HG03108 (cell line): ENCODE measurements at regions not wholly inside any gene's neighbourhood (a gene's known extent, or its start where the extent isn't known, plus 50 kb on each side); places are given as distances from the start of the nearest gene placed in this dataset.
A peak's percentile ranks its signal among the peaks of the same experiment; 100 is the strongest.
"Not testable (repeated sequence)": the region's sequence is repeated elsewhere in the genome, so short reads cannot be mapped to it uniquely, and the experiment has no call there.

Experiments
- ATAC-seq: cut with Tn5 transposase; IDR thresholded peaks from one replicate; pipeline ENCODE4 v1.9.1; 2021; ENCODE audit warnings: moderate library complexity; ENCODE audit not compliant: unreplicated experiment

DNA sequence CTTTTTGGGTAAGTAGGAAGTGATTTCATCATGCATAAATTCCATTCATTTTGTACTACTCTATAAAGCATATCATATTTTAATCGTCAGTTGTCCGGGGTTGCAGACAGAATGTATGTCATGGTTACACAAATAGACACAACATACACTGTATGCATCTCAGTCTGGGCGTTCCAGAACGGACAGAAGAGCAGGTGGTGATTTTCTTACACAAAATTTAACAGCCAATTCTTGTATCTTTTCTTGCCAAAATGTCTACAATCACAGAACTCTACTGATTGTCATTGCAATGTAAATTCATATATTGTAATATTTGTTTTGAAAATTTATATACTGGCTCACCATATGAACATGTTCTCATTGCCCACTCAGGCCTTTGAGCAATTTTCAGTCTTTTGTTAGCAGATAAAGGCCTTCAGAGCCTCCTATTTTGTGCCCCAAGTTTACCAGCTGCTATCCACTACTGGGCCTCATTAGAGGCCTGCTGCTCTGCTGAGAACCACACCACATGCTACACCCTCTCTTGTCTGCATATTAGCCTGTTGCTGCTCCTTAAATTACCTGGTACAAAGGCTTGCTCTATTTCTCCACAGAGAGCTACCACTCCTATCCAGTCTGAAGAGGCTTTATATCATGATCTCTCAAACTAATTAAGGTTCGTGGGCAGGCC is 61.5 kb downstream of the PRDM13 start:
- no peak for ATAC-seq

DNA sequence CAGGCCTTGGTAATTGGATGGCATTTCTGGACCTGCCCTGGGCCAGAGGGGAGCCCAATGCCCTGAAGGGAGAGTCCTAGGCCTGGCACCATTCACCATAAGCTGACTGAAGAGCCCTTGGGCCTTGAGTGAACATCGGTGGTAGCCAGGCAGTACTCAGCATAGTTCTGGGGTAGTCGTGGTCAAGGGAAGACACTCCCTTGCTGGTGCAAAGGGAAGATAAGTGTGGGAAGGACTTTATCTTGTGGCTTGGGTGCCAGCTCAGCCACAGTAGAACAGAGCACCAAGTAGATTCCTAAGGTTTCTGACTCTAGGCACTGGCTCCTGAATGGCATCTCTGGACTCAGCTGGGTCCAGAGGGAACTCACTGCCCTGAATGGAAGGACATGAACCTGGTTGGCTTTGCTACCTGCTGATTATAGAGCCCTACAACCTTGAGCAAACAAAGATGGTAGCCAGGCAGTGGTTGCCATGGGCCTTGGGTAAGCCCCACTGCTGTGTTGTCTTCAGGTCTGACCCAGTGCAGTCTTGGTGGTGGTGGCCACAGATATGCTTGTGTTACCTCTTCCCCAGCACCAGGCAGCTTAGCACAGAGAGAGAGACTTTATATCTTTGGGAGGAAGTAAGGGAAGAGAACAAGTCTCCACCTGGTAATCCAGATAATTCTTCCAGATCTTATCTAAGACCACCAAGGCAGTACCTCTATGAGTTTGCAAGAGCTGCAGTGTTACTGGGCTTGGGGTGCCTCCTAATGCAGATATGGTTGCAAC is 83.5 kb downstream of the PRDM13 start:
- no peak for ATAC-seq

DNA sequence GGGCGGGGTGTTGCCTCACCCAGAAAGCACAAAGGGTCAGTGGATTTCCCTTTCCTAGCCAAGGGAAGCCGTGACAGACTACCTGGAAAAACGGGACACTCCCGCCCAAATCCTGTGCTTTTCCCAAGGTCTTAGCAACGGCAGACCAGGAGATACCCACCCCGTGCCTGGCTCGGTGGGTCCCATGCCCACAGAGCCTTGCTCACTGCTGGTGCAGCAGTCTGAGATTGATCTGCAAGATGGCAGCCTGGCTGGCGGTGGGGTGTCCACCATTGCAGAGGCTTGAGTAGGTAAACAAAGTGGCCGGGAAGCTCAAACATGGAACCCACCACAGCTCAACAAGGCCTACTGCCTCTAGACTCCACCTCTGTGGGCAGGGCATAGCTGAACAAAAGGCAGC is 95.7 kb downstream of the PRDM13 start:
- ATAC-seq: not testable (repeated sequence)

DNA sequence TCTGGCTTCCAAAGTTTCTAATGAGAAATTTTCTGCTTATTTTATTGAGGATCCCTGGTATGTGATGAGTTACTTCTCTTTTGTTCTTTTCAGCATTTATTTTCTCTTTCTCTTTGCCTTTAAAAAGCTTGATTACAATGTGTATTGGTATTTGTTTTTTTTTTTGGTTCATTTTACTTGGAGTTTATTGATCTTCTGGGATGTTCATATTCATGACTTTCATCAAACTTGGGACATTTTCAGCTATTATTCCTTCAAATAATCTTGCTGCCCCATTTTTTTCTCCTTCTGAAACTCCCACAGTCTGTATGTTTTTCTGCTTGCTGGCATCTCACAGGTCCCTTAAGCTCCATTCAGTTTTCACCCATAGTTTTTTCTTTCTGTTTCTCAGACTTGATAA is 102.4 kb downstream of the PRDM13 start:
- no peak for ATAC-seq

DNA sequence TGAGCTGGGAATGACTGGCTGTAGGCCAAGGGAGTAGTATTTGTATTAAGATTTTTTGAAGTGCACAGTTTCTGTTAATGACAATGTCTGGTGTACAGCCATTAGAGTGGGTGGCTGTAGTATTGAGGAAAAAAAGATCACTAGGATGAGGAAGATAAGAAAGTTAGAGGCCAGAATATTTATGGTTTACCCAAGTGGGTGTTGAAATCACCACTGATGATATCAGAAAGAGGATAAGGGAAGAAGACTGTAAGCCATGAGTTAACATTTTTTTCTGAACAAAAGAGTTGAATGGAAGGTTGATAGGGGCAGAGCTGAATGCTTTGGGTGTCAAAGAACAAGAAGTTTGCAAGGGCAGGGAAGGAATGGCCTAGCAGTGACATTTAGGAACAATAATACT is 104.7 kb downstream of the PRDM13 start:
- no peak for ATAC-seq

DNA sequence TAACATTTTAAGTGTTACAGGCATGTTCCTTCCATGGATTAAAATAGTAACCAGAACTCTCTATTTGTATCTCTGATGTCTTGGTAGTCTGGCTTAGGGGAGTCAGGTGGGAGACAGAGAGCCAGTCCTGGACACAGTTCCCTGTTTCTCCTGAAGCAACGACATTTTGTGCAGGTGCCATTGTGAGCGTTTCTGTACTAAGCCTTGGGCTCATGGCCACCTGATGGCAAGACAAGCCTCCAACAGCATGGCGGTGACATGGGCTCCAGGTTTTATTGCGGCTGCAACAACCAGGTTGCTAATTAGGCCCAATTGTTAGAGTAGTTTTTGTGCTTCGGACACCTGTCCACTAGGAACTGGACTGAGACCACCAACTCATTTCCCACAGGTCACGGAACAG is 105.3 kb downstream of the PRDM13 start:
- no peak for ATAC-seq

DNA sequence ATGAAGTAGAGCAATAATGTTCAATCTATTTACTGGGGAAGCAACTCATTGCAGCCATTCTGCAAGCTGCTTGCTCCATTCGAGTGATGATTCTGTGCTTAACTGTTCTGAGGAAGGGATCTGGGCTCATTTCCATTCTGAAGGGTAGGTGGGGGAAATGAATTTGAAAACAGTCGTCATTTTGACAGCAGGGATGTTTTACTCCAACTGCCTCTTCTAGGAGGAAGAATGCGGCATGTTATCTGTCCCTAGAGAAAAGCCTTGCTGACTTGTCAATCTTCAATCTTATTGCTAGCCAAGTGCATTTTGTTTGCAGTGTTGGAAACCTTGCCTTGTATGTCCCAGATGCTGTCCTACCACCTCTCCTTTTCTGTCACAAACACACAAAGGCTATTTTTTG is 105.9 kb downstream of the PRDM13 start:
- ATAC-seq: no peak

DNA sequence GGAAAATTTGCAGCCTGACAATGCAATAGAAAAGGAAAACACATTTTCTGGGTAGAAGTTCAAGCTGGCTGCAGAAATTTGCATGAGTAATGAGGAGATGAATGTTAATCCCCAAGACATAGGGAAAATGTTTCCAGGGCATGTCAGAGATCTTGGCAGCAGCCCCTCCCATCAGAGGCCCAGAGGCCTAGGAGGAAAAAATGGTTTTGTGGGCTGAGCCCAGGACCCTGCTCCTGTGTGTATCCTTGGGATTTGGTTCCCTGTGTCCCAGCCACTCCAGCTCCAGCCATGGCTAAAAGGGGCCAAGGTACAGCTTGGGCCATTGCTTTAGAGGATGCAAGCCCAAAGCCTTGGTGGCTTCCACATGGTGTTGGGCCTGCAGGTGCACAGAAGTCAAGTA is 115.4 kb downstream of the PRDM13 start:
- ATAC-seq: not testable (repeated sequence)

DNA sequence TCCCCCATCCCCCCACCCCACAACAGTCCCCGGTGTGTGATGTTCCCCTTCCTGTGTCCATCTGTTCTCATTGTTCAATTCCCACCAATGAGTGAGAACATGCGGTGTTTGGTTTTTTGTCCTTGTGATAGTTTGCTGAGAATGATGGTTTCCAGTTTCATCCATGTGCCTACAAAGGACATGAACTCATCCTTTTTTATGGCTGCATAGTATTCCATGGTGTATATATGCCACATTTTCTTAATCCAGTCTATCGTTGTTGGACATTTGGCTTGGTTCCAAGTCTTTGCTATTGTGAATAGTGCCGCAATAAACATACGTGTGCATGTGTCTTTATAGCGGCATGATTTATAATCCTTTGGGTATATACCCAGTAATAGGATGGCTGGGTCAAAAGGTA is 123.6 kb downstream of the PRDM13 start:
- not testable (repeated sequence) for ATAC-seq

DNA sequence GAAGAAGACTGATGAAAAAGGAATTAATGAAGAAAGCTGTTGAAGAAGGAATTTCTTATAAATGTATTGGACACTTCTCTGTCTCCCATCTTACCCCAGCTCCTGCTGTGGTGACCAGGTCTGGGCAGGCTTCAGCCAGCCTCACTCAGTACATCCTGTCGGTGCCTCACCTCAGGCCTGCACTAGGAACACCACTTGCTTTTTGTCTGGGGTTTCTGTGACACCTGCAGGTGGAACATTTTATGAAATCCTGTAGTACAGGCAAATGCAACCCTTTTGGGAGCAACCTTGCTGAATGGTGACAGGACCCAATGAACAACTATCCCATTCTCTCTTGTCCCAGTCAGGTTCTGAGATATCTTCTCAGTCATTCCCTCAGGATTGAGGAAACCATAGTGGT is 129.7 kb downstream of the PRDM13 start:
- no peak for ATAC-seq

DNA sequence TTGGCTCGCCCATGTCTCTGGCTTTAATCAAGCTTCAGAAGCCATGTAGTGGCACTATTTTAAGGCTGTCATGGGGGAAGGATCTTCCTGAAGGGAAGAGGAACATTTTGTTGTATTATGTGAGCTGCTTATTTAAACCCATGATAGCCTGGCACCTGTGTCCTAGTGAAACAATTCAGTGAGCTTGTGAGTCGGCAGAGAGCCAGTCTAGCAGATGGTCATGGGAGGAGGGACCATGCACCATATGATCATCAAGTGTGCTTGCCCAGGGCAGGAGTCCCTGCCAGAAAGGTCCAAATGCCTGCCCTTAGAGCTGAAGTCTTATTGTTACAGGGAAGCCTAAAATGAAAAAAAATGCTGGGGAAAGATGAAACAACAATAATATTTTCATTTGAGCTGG is 132.9 kb downstream of the PRDM13 start:
- no peak for ATAC-seq

DNA sequence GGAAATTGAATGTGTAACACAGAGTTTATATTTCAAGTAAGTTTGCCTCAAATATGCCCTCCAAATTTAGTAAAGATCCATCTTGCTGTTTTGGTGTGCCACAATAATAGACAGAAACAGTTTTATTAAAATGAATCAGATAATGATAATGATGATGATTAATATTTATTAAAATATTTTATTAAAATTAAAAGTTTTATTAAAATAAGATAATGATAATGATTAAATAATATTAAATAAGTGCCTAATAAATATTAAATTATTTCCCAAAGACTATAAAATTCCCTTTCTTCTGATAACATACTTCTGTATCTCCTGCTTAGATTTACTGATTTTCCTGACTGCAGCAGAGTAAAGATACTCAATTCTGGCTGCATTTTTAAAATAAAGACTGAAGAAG is 134.5 kb downstream of the PRDM13 start:
- no peak for ATAC-seq

DNA sequence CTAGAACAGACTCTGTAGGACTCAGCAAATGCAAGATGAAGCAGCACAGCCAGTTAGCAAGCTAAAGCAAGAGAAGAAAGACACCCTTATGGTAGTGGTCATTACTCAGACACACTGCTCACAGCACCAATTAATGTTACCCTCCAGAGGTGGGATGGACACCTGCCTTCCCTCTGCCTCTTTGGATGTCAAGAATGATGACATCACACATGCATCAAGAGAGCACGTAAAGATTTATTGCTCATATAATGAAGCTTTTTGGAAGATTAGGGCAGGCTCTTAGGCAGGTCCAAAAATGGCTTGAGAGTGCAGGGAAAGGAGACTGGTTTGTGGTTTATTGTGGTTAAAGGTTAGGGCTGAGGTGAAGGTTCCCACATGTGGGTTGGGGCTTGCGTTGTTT is 137.0 kb downstream of the PRDM13 start:
- ATAC-seq: no peak

DNA sequence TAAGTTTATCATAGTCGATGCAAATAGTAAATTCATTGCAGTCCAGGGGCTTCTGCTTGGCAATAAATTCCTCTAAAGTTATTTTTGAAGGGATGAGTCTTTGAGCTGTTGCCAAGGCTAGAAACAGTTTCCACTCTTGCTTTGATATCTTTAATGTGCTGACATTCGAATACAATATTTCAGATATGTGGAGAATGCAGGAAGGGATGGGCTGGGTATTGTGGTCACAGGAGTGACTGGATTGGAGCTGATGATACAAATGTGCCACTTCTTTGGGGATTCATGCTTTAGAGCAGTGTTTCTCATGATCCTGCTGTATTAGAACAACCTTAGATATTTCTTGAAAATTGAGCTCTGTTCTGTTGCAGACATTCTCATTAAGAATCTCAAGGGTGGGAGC is 139.0 kb downstream of the PRDM13 start:
- ATAC-seq: no peak

DNA sequence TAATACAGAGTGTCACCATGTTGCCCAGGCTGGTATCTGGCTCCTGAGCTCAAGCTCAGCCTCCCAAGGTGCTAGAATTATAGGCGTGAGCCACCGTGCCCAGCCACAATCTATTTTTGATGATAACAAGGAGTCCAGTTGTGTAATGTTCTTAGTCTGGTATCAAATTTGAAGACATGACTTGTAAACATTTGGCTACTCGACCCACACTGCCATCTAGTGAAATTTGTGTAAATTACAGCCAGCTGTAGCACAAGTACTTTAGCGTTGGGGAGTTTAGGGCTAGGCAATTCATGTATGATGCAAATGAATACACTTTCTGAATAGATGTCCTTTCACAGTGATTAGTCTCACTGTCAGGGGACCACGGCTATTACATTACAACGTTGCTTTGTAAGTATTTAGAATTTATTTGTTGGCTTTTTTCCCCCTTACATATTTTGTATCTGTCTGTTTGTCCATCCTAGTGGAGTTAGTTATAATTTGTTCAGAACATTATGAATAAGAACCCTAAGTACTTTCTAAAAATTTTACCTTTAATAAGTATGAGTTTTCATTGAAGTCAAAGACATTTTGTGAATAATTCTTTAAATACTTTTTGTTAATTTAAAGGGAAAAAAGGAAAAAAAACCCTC is 139.7 kb downstream of the PRDM13 start:
- peak; percentile 85 for ATAC-seq

DNA sequence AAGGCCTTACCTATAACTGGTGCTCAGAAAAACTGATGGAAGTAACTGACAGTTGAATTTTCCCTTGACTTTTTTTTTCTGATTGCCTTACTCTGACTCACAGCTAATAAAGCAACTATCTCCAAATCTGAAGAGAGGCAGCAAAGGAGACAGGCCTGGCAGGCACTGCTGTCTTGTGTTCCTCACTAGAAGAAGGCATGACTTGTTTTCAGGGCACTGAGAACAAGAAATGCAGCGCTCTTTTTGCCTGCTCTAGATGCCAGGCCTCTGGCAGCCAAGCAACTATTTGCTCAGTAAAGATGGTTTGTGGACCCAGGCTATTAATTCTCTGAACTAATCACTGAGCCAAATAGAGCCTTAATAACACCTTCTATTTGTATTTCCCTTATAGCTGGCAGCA is 155.1 kb downstream of the PRDM13 start:
- ATAC-seq: no peak

DNA sequence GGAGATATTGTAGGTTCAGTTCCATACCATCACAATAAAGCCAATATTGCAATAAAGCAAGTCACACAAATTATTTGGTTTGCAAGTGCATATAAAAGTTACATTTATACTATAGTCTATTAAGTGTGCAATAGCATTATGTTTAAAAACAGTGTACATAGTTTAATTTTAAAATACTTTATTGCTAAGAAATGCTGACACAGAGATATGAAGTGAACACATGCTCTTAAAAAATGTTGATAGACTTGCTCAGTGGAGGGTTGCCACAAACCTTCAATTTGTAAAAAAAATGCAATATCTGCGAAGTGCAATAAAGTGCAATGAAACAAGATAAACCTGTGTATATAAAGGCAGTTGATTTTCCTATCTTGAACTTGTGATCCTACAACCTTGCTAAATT is 161.5 kb downstream of the PRDM13 start:
- ATAC-seq: no peak

DNA sequence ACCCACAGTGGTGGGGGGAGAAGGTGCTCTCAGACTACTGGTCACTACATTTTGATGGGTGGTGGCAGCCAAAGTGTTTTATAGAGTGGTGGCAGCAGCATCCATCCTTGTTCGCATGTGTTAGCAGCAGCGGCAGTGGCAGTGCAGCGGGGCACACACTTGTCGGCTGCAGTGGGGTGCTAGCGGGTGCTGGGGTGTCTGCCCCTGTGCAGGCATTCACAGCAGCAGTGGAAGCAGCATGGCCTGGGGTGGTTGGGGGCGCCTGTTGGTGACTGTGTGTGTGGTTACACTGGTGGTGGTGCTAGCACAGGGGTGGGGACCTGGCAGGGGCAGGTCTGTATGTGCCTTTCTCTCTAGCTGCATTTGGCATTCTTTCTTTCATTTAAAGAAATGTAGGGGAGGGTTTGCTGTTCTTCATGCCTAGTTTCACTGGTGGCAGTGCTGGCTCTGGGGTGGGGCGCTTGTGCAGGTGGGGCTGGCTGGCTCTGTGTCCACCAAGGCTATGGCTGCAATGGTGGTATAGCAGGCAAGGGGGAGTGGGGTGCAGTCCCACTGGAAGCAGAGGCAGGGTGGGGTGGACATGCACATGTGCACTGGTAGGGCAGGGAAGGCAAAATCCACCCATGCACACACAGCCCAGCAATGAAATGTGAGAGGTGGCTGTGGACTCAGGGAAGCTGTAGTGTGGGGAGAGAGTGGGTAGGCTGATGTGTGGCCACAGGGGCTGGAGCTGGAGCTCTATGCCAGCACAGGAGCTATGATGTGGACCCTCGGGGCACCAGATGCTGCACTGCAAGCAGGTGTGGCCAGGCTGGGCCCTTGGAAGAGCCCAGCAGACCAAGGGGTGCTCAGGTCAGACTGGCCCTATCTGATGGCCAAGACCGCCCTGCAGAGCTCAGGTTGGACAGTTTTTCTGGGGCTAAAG is 173.3 kb downstream of the PRDM13 start:
- ATAC-seq: no peak

DNA sequence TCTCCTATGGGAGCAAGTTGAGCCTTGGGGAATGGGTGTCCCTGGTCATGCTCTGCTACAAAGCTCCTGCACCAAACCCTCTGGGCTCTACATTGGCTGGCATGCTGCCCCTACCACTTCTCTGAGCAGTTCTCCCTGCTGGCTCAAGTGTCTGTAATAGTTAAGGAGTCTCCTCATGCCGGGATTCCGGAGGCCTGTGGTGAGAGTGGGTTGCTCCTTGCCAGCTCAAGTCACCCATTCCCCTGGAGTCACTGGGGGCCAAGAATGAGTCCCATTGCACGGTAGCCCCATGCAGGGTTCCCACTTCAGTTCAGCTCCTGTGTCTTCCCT is 173.9 kb downstream of the PRDM13 start:
- ATAC-seq: no peak

DNA sequence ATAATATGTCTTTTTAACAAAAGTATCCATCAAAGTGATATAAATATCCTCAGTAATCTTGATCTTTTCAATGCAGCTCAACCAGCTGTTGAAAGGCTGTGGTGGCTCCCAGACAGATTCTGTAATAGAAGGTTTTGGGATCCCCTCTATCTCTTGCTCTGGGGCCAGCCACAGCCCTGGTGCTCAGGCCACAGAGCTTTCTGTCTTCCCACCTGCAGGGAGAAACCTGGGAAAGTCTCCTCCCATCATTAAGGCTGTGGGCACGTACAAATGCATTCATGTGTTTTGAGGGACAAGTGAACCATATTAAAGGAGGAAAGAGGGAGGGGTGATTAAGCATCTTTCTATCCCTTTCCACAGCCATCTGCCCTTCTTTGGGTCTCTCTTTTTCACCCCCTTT is 183.1 kb downstream of the PRDM13 start:
- ATAC-seq: peak; percentile 69

DNA sequence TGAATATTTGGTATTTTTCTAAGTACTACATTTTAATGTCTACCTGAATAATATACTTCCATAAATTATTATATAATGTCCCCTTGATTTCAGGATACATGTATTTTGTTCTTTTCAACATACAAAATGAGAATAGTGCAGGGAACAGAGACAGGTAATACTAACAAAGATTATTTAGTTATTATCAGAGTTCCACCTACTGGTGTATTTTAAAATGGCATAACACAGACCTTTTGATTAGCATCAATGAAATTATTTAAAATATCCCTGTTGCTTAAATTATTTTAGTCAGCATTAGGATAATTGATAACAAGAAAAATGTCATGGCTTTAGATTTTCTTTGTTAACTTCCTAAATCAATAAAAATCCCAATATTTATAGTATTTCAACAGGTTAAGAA is 184.0 kb downstream of the PRDM13 start:
- no peak for ATAC-seq
